ENCODE measurements at regions not wholly inside any gene's neighbourhood (a gene's known extent, or its start where the extent isn't known, plus 50 kb on each side); places are given as distances from the start of the nearest gene placed in this dataset.

DNA sequence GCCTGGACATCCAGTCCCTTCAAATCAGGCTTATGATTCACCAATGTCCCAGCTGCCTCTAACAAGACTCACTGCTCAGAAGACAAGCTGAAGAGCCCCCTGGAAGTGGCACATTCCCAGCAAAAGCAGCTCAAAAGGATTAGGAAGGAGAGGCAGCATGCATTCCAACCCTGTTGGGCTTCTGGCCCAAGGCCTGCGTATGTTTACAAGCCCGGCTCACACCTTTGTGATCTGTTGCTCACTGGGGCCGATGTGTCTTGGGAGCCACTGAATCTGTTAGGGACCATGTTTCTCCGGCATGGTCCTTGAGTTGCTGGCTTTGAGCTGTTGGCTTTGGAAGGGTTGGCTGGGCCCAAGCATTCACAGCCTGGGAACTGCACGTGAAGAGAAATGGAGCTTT is 81.2 kb upstream of the C1orf174 start:
- no peak for DNase-seq
- no peaks in the 10 kb centered on the region for H3K36me3 ChIP-seq
- no peak overlapping the region for H3K27ac ChIP-seq
- intact Hi-C loops (cut with DNase I): no loop called here
- no peak for ATAC-seq
- H3K27me3 ChIP-seq: no peaks in the 10 kb centered on the region
- no peak overlapping the region for H3K4me3 ChIP-seq
- H3K9me3 ChIP-seq: no peaks in the 10 kb centered on the region
- TF ChIP-seq POLR2A (IDR thresholded peaks at IDR 0.05) (no peak), CTCF (IDR thresholded peaks at IDR 0.05) (no peak)
- H3K4me1 ChIP-seq: no peaks in the 10 kb centered on the region
- WGBS (ENCODE audit: insufficient coverage, low coverage, low lambda C conversion rate, missing lambda C conversion rate): 28% methylated on average over 3 of the region's 5 CpGs

GRCh38 chr1:3981746-3982505 is 81.9 kb upstream of the C1orf174 start:
- H3K27ac ChIP-seq: no peak overlapping the region
- no peak for ATAC-seq
- H3K36me3 ChIP-seq: no peaks in the 10 kb centered on the region
- no peaks in the 10 kb centered on the region for H3K4me1 ChIP-seq
- H3K9me3 ChIP-seq: no peaks in the 10 kb centered on the region
- no peak overlapping the region for H3K4me3 ChIP-seq
- whole genome bisulfite sequencing (ENCODE audit: insufficient coverage, low coverage, low lambda C conversion rate, missing lambda C conversion rate): 9% methylated on average over 3 of the region's 12 CpGs
- TF ChIP-seq CTCF (IDR thresholded peaks at IDR 0.05): no peak
- TF ChIP-seq POLR2A (IDR thresholded peaks at IDR 0.05): no peak
- no peaks in the 10 kb centered on the region for H3K27me3 ChIP-seq
- DNase-seq: no peak
- intact Hi-C loops (cut with DNase I): no loop called here

DNA sequence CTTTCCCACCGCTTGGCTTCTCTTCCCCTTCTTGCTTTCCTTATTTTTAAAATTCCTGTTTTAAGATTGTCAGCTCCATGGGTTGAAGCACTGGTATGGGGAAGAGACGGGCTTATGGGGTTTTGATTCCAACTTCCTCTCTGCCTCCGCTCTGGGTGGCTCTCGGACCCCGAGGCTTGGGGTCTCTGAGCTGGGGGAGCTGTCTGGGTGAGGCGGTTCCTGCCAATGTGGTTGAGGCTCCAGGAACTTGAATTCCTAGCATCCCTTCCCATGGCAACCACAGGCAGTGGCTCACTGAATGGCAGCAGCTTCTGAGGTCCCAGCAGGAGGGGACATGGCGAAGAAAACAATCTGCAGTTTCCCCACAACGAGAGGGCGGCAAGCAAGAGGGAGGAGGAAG is 83.1 kb upstream of the C1orf174 start:
- no peaks in the 10 kb centered on the region for H3K36me3 ChIP-seq
- TF ChIP-seq POLR2A (IDR thresholded peaks at IDR 0.05): no peak
- no peak for TF ChIP-seq CTCF (IDR thresholded peaks at IDR 0.05)
- ATAC-seq (no peak), DNase-seq (no peak)
- intact Hi-C loops (cut with DNase I): no loop called here
- 18% methylated on average over 6 of the region's 9 CpGs for WGBS (ENCODE audit: insufficient coverage, low coverage, low lambda C conversion rate, missing lambda C conversion rate)
- no peaks in the 10 kb centered on the region for H3K9me3 ChIP-seq
- no peak overlapping the region for H3K4me3 ChIP-seq
- no peaks in the 10 kb centered on the region for H3K27me3 ChIP-seq
- no peaks in the 10 kb centered on the region for H3K4me1 ChIP-seq
- no peak overlapping the region for H3K27ac ChIP-seq

GRCh38 chr1:3984586-3984985 is 84.5 kb upstream of the C1orf174 start:
- Histone ChIP-seq H3K27ac (no peak overlapping the region), H3K9me3 (no peaks in the 10 kb centered on the region), H3K36me3 (no peaks in the 10 kb centered on the region), H3K4me1 (no peaks in the 10 kb centered on the region), H3K4me3 (no peak overlapping the region), H3K27me3 (no peaks in the 10 kb centered on the region)
- 76% methylated on average over 13 of the region's 13 CpGs for WGBS (ENCODE audit: insufficient coverage, low coverage, low lambda C conversion rate, missing lambda C conversion rate)
- intact Hi-C loops (cut with DNase I): no loop called here
- no peak for ATAC-seq
- no peak for DNase-seq
- TF ChIP-seq CTCF (IDR thresholded peaks at IDR 0.05): no peak
- TF ChIP-seq POLR2A (IDR thresholded peaks at IDR 0.05): no peak

Data from right lobe of liver (tissue), 6 donors.